GM23338 (cell line): ENCODE measurements at regions not wholly inside any gene's neighbourhood (a gene's known extent, or its start where the extent isn't known, plus 50 kb on each side); places are given as distances from the start of the nearest gene placed in this dataset.

Experiments used
- EZH2 ChIP-seq: fragments of 200-600 bp; sonication (generic); IDR thresholded peaks from one replicate; pipeline ENCODE4 v1.8.0; 2017; ENCODE audit warnings: antibody characterized with exemption, mild to moderate bottlenecking, low read depth; ENCODE audit not compliant: unreplicated experiment
- POLR2AphosphoS5 ChIP-seq: IDR thresholded peaks from 2 replicates; pipeline ENCODE4 v1.6.1; 2016; ENCODE audit warnings: antibody characterized with exemption, low read depth
- TF ChIP-seq, protein P1 (sequence below), 2 experiments: fragments of 200-600 bp in 1 of 2; sonication (generic) in 1 of 2; conservative IDR thresholded peaks; 2 replicates each; pipeline versions ENCODE4 v1.5.1 to v1.6.1; 2016 to 2017; ENCODE audit warnings: antibody characterized with exemption in 2 of 2, low read depth in 2 of 2, mild to moderate bottlenecking in 2 of 2, moderate library complexity in 1 of 2

DNA sequence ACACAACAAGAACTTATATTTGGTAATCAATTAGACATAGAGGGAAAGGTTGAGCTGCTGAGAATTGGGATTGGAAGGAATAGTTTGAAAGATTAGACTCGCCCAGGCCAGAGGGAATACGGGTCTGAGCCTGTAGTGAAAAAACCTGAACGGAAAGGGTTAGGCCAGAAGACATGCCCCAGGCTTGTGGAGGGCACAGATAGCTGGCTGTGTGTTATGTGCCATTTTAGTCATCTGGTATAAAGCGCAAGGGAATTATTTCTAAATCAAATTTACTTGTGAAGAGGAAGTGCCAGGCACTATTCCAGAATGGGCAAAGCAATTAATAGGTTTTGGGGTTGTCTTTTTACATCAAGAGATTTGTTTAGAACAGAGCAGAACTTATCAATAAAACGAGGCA is 187.5 kb upstream of the ANKRD50 start:
- TF ChIP-seq POLR2AphosphoS5: no peak
- TF ChIP-seq, protein P1, sequence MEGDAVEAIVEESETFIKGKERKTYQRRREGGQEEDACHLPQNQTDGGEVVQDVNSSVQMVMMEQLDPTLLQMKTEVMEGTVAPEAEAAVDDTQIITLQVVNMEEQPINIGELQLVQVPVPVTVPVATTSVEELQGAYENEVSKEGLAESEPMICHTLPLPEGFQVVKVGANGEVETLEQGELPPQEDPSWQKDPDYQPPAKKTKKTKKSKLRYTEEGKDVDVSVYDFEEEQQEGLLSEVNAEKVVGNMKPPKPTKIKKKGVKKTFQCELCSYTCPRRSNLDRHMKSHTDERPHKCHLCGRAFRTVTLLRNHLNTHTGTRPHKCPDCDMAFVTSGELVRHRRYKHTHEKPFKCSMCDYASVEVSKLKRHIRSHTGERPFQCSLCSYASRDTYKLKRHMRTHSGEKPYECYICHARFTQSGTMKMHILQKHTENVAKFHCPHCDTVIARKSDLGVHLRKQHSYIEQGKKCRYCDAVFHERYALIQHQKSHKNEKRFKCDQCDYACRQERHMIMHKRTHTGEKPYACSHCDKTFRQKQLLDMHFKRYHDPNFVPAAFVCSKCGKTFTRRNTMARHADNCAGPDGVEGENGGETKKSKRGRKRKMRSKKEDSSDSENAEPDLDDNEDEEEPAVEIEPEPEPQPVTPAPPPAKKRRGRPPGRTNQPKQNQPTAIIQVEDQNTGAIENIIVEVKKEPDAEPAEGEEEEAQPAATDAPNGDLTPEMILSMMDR (conservative IDR thresholded peaks at IDR 0.05; ENCODE audit: low read depth in 2 of 2): no peak
- no peak for TF ChIP-seq EZH2
